HEK293 (cell line): ENCODE measurements at regions not wholly inside any gene's neighbourhood (a gene's known extent, or its start where the extent isn't known, plus 50 kb on each side); places are given as distances from the start of the nearest gene placed in this dataset.

Source experiments
- GLIS1 ChIP-seq: fragments of 450-650 bp; formaldehyde crosslinking; IDR thresholded peaks from 2 replicates; pipeline ENCODE4 v1.5.1; 2016; ENCODE audit warnings: missing biosample characterization, missing genetic modification characterization
- PRDM1 ChIP-seq: fragments of 450-650 bp; formaldehyde crosslinking; IDR thresholded peaks from 2 replicates; pipeline ENCODE4; 2016; ENCODE audit warnings: missing biosample characterization, missing genetic modification characterization
- YY1 ChIP-seq: fragments of 450-650 bp; formaldehyde crosslinking; IDR thresholded peaks from 2 replicates; pipeline ENCODE4 v1.5.1; 2018; ENCODE audit warnings: missing biosample characterization, missing genetic modification characterization
- ZEB2 ChIP-seq: fragments of 450-650 bp; formaldehyde crosslinking; IDR thresholded peaks from 2 replicates; pipeline ENCODE4 v1.5.1; 2016; ENCODE audit warnings: missing biosample characterization, missing genetic modification characterization
- ZNF416 ChIP-seq: fragments of 450-650 bp; formaldehyde crosslinking; IDR thresholded peaks from 2 replicates; pipeline ENCODE4 v1.5.1; 2016; ENCODE audit warnings: missing biosample characterization, missing genetic modification characterization
- ZNF530 ChIP-seq: fragments of 450-650 bp; formaldehyde crosslinking; IDR thresholded peaks from 2 replicates; pipeline ENCODE4 v1.5.1; 2016; ENCODE audit warnings: low read depth, missing biosample characterization, missing genetic modification characterization
- ZNF660 ChIP-seq: fragments of 450-650 bp; IDR thresholded peaks from 2 replicates; pipeline ENCODE4 v1.5.1; 2018; ENCODE audit warnings: missing biosample characterization, mild to moderate bottlenecking, missing genetic modification characterization
- TF ChIP-seq, protein P1 (sequence below): fragments of 450-650 bp; formaldehyde crosslinking; IDR thresholded peaks from 2 replicates; pipeline ENCODE4 v1.5.1; 2016; ENCODE audit warnings: missing biosample characterization, missing genetic modification characterization
- TF ChIP-seq, protein P2 (sequence below): fragments of 450-650 bp; formaldehyde crosslinking; IDR thresholded peaks from 2 replicates; pipeline ENCODE4 v1.5.1; 2016; ENCODE audit warnings: missing biosample characterization, missing genetic modification characterization
- TF ChIP-seq, protein P3 (sequence below): IDR thresholded peaks from 2 replicates; pipeline ENCODE4 v1.6.1; 2011; ENCODE audit warnings: mild to moderate bottlenecking, low read depth, low read length, borderline replicate concordance
- TF ChIP-seq, protein P4 (sequence below): fragments of 450-650 bp; formaldehyde crosslinking; IDR thresholded peaks from 2 replicates; pipeline ENCODE4 v1.5.1; 2016; ENCODE audit warnings: missing biosample characterization, missing genetic modification characterization

DNA sequence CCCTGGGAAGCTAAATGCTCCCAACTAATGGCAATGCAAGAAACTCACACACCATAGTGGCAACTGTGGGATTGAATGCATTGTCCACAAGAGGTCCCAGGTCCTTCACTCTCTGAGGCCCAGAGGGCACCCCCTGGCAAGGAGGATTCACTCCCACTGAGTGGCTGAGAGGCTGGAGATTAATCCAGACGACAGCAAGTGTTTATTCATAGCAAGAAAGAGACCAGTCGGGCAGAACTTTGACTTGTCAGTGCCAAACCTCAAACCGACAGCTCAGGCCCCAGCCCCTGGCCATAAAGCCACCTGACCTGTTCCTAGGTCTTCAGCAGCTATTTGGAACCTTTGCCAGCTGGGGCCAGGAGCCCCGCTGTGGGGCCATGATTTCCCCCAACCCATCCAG, 54.5 kb upstream of the MPEG1 start:
- TF ChIP-seq, protein P1, sequence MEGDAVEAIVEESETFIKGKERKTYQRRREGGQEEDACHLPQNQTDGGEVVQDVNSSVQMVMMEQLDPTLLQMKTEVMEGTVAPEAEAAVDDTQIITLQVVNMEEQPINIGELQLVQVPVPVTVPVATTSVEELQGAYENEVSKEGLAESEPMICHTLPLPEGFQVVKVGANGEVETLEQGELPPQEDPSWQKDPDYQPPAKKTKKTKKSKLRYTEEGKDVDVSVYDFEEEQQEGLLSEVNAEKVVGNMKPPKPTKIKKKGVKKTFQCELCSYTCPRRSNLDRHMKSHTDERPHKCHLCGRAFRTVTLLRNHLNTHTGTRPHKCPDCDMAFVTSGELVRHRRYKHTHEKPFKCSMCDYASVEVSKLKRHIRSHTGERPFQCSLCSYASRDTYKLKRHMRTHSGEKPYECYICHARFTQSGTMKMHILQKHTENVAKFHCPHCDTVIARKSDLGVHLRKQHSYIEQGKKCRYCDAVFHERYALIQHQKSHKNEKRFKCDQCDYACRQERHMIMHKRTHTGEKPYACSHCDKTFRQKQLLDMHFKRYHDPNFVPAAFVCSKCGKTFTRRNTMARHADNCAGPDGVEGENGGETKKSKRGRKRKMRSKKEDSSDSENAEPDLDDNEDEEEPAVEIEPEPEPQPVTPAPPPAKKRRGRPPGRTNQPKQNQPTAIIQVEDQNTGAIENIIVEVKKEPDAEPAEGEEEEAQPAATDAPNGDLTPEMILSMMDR (tag by site-specific recombination) = no peak
- TF ChIP-seq PRDM1 (tag by site-specific recombination) = no peak
- no peak for TF ChIP-seq GLIS1 (tag by site-specific recombination)
- no peak for TF ChIP-seq ZNF660 (tag by site-specific recombination)
- TF ChIP-seq, protein P2, sequence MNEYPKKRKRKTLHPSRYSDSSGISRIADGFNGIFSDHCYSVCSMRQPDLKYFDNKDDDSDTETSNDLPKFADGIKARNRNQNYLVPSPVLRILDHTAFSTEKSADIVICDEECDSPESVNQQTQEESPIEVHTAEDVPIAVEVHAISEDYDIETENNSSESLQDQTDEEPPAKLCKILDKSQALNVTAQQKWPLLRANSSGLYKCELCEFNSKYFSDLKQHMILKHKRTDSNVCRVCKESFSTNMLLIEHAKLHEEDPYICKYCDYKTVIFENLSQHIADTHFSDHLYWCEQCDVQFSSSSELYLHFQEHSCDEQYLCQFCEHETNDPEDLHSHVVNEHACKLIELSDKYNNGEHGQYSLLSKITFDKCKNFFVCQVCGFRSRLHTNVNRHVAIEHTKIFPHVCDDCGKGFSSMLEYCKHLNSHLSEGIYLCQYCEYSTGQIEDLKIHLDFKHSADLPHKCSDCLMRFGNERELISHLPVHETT (tag by site-specific recombination) = no peak
- no peak for TF ChIP-seq YY1
- TF ChIP-seq ZNF416 (tag by site-specific recombination) = no peak
- TF ChIP-seq, protein P3, sequence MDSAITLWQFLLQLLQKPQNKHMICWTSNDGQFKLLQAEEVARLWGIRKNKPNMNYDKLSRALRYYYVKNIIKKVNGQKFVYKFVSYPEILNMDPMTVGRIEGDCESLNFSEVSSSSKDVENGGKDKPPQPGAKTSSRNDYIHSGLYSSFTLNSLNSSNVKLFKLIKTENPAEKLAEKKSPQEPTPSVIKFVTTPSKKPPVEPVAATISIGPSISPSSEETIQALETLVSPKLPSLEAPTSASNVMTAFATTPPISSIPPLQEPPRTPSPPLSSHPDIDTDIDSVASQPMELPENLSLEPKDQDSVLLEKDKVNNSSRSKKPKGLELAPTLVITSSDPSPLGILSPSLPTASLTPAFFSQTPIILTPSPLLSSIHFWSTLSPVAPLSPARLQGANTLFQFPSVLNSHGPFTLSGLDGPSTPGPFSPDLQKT = no peak
- TF ChIP-seq ZEB2 = no peak
- TF ChIP-seq, protein P4, sequence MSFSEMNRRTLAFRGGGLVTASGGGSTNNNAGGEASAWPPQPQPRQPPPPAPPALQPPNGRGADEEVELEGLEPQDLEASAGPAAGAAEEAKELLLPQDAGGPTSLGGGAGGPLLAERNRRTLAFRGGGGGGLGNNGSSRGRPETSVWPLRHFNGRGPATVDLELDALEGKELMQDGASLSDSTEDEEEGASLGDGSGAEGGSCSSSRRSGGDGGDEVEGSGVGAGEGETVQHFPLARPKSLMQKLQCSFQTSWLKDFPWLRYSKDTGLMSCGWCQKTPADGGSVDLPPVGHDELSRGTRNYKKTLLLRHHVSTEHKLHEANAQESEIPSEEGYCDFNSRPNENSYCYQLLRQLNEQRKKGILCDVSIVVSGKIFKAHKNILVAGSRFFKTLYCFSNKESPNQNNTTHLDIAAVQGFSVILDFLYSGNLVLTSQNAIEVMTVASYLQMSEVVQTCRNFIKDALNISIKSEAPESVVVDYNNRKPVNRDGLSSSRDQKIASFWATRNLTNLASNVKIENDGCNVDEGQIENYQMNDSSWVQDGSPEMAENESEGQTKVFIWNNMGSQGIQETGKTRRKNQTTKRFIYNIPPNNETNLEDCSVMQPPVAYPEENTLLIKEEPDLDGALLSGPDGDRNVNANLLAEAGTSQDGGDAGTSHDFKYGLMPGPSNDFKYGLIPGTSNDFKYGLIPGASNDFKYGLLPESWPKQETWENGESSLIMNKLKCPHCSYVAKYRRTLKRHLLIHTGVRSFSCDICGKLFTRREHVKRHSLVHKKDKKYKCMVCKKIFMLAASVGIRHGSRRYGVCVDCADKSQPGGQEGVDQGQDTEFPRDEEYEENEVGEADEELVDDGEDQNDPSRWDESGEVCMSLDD (tag by site-specific recombination) = no peak
- TF ChIP-seq ZNF530 (tag by site-specific recombination) = no peak
